BE2C (cell line): ENCODE measurements at regions not wholly inside any gene's neighbourhood (a gene's known extent, or its start where the extent isn't known, plus 50 kb on each side); places are given as distances from the start of the nearest gene placed in this dataset.

Experiments used
- DNase-seq: peaks from one replicate; pipeline ENCODE4 v3.0.0-alpha.2; 2020
- H3K27me3 ChIP-seq: fragments of 250-450 bp; sonication (Bioruptor Pico); 2 replicates; pipeline ENCODE4 v1.5.1; 2020; ENCODE audit warnings: mild to moderate bottlenecking
- H3K36me3 ChIP-seq: fragments of 250-450 bp; sonication (Bioruptor Pico); 2 replicates; pipeline ENCODE4 v1.5.1; 2020; ENCODE audit warnings: mild to moderate bottlenecking
- H3K4me1 ChIP-seq: fragments of 250-450 bp; sonication (Bioruptor Pico); 2 replicates; pipeline ENCODE4 v1.5.1; 2020
- H3K4me3 ChIP-seq: 2 replicates; pipeline ENCODE4 v1.5.1; 2011; ENCODE audit warnings: low read depth, low read length
- H3K9me3 ChIP-seq: fragments of 250-450 bp; sonication (Bioruptor Pico); 2 replicates; pipeline ENCODE4 v1.5.1; 2020
- TF ChIP-seq, protein P1 (sequence below): IDR thresholded peaks from 2 replicates; pipeline ENCODE4 v1.5.1; 2012; ENCODE audit warnings: mild to moderate bottlenecking, low read depth, low read length

GRCh38 chr9:1771094-1771789 is 243.9 kb upstream of the SMARCA2 start:
- TF ChIP-seq, protein P1, sequence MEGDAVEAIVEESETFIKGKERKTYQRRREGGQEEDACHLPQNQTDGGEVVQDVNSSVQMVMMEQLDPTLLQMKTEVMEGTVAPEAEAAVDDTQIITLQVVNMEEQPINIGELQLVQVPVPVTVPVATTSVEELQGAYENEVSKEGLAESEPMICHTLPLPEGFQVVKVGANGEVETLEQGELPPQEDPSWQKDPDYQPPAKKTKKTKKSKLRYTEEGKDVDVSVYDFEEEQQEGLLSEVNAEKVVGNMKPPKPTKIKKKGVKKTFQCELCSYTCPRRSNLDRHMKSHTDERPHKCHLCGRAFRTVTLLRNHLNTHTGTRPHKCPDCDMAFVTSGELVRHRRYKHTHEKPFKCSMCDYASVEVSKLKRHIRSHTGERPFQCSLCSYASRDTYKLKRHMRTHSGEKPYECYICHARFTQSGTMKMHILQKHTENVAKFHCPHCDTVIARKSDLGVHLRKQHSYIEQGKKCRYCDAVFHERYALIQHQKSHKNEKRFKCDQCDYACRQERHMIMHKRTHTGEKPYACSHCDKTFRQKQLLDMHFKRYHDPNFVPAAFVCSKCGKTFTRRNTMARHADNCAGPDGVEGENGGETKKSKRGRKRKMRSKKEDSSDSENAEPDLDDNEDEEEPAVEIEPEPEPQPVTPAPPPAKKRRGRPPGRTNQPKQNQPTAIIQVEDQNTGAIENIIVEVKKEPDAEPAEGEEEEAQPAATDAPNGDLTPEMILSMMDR = no peak
- H3K4me1 ChIP-seq = no peaks in the 10 kb centered on the region
- no peak overlapping the region for H3K4me3 ChIP-seq
- no peaks in the 10 kb centered on the region for H3K27me3 ChIP-seq
- no peaks in the 10 kb centered on the region; the same call in 1 of the 2 replicates for H3K9me3 ChIP-seq
- DNase-seq = no peak
- H3K36me3 ChIP-seq = no peaks in the 10 kb centered on the region

GRCh38 chr9:1775230-1775629 is 239.9 kb upstream of the SMARCA2 start:
- Histone ChIP-seq H3K4me1 (no peaks in the 10 kb centered on the region), H3K9me3 (no peaks in the 10 kb centered on the region; the same call in 1 of the 2 replicates), H3K4me3 (no peak overlapping the region), H3K36me3 (no peaks in the 10 kb centered on the region), H3K27me3 (no peaks in the 10 kb centered on the region)
- TF ChIP-seq, protein P1 = no peak
- no peak for DNase-seq

GRCh38 chr9:1776668-1777067 is 238.5 kb upstream of the SMARCA2 start:
- Histone ChIP-seq H3K9me3 (no peaks in the 10 kb centered on the region; the same call in 1 of the 2 replicates), H3K4me3 (no peak overlapping the region), H3K27me3 (no peaks in the 10 kb centered on the region), H3K36me3 (no peaks in the 10 kb centered on the region), H3K4me1 (no peaks in the 10 kb centered on the region)
- DNase-seq = no peak
- TF ChIP-seq, protein P1 = no peak

DNA sequence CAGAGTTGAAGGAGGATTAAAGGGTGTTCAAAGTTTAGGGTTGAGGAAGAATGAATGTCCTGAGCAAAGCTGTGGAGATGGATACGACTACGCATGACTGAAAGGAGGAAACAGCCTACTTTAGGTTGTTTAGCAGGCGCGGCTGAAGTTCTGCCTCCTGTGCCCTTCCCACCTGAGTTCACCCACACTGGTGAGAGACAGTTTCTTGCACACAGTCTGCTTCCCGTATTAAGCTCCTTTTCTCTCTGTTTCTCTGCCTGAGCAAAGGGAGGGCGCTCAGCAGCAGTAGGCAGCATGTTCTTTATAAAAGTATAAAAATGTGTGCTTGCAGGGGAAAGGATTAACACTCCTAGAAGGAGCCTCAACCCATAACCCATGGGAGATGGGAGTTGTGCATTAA is 224.0 kb upstream of the SMARCA2 start:
- no peaks in the 10 kb centered on the region for H3K4me1 ChIP-seq
- TF ChIP-seq, protein P1 = no peak
- H3K4me3 ChIP-seq = no peak overlapping the region
- H3K27me3 ChIP-seq = no peaks in the 10 kb centered on the region
- no peak for DNase-seq
- H3K36me3 ChIP-seq = no peaks in the 10 kb centered on the region
- no peaks in the 10 kb centered on the region; the same call in 1 of the 2 replicates for H3K9me3 ChIP-seq

DNA sequence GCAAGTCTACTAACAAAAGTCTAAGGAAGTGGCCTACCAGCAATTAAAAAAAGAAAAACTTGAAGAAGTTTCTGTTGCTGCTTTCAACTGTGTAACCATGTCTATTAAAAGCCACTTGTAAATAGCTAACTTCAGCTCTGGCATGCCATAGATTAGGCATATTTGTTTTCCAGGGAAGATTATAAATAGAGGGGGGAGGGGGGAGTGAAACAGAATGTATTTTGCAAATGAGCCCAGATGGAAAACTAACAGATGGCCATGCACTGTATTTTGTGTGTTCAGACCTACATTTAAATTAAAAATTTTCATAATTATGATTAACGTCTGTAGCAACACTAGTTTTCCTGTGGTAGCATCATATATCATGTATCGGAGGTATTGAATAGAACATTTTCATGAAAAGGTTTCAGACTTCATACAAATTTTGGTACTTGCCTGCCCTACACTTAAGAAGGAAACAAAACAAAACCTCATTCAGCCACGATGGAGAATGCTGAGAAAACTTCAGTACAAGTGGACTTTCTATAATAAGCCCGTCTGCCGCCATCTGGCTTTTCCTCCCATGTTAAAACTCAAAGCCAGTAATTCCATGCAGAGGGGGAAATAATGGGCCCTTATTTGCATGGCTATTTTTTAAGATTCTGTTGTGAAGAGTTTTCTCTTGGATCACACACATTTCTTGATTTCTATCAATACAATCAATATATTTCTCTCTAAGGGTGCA is 220.4 kb upstream of the SMARCA2 start:
- Histone ChIP-seq H3K9me3 (0 out of 2 replicates have a peak, but pooled peaks cover 4% of the 10 kb centered on the region), H3K36me3 (no peaks in the 10 kb centered on the region), H3K4me1 (no peaks in the 10 kb centered on the region), H3K27me3 (no peaks in the 10 kb centered on the region), H3K4me3 (no peak overlapping the region)
- no peak for DNase-seq
- TF ChIP-seq, protein P1 = no peak
